ENCODE measurements at regions not wholly inside any gene's neighbourhood (a gene's known extent, or its start where the extent isn't known, plus 50 kb on each side); places are given as distances from the start of the nearest gene placed in this dataset.

DNA sequence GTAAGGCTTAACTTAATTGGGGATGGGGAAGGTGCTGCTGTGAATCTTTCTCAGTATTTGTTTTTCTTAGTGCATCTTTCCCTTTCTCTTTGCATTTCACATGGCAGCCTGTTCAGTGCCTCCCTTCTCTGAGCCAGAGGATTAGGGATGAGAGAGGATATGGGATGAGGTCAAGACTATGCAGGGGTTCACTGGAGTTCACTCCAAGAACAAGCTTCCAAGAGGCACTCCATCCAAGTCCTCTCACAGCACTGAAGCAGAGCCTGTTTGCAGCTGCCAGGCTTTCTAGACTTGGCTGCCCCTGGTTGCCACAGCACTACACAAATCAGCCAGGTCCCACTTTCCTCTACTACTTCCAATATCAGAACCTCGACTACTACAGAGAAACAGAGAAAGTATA, 80.3 kb upstream of the GYPC start:
- H3K27me3 ChIP-seq, result no peaks in the 10 kb centered on the region
- no peaks in the 10 kb centered on the region for H3K9me3 ChIP-seq
- no peak overlapping the region for H3K4me3 ChIP-seq
- H3K36me3 ChIP-seq, result no peaks in the 10 kb centered on the region
- DNase-seq, result peak; percentile 5

DNA sequence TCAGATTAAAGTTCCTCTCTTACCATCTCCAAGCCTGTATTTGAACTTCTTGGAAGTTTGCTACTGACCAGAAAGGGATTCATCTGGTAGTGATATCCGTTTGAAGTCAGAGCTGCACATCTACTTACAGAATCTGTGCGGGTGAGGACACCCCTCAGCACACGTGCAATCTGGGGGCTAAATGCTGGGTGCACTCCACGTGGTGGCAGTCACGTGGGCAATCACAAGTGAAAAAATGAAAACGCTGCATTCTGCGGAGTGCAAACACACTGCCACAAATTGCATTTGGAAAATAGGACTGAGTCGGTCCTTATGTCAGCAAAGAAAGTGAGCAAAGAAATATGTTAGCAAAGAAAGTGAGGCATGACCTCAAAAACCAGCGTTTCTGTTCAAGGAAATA, 76.1 kb upstream of the GYPC start:
- no peak overlapping the region for H3K4me3 ChIP-seq
- no peaks in the 10 kb centered on the region for H3K36me3 ChIP-seq
- no peaks in the 10 kb centered on the region for H3K27me3 ChIP-seq
- H3K9me3 ChIP-seq, result no peaks in the 10 kb centered on the region
- no peak for DNase-seq

DNA sequence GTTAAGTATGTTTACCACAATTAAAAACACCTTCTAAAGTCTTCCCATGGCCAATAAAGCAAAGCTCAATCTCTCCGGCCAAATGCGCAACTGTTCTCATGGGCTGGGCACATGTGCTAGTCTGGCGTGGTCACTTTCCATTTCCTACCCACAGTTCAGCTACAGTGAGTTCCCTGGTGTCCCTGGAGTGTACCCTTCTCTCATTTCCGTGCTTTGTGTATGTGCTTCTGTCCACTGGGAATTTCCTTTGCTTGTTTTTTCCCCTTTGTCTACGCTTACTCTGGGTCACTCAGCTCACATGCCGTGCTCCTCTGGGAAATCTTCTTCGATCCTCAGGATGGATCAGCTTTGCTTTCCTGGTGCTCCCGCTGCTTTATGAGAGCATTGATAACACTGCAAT, 69.6 kb upstream of the GYPC start:
- no peaks in the 10 kb centered on the region for H3K36me3 ChIP-seq
- H3K27me3 ChIP-seq, result no peaks in the 10 kb centered on the region; the same call in 1 of the 2 replicates
- H3K9me3 ChIP-seq, result no peaks in the 10 kb centered on the region
- H3K4me3 ChIP-seq, result no peak overlapping the region
- no peak for DNase-seq

DNA sequence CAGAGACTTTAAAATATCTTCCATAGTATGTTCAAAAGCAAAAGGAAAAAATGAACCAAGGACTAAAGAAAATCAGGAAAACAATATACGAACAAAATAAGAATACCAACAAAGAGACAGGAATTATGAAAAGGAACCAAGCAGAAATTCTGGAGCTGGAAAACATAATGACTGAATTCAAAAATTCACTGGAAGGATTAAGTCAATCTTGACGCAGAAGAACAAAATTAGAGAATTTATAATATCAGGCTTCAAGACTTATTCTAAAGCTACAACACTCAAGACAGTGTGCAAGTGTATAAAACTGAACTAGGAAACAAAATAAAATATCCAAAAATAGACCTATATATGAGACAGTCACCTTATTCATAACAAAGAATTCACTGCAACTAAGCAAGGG, 56.9 kb upstream of the GYPC start:
- Histone ChIP-seq H3K27me3 (no peaks in the 10 kb centered on the region), H3K4me3 (no peak overlapping the region), H3K9me3 (peaks cover 4% of the 10 kb centered on the region; the same call in 1 of the 2 replicates), H3K36me3 (no peaks in the 10 kb centered on the region)
- DNase-seq, result no peak

DNA sequence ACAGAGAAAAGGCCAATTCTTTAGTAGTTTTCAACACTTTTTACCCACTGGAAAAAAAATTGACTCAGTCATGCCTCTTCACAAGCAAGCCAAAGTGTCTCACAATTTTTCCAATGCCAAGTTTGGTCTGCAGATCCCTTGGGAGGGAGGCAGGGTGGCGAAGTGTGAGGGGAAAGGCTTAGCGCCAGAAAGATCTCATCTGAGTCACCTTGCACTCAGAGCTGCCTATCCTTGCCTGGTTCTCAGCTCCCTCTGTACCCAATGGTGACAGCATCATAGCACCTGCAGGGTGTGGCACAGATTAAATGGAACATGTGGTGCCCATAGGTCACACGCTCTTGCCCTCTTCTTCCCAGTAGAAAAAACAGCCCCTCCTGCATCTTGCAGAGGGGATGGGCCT, 55.2 kb upstream of the GYPC start:
- Histone ChIP-seq H3K4me3 (no peak overlapping the region), H3K27me3 (no peaks in the 10 kb centered on the region), H3K36me3 (no peaks in the 10 kb centered on the region), H3K9me3 (peaks cover 13% of the 10 kb centered on the region; the same call in 1 of the 2 replicates)
- DNase-seq, result peak; percentile 3

DNA sequence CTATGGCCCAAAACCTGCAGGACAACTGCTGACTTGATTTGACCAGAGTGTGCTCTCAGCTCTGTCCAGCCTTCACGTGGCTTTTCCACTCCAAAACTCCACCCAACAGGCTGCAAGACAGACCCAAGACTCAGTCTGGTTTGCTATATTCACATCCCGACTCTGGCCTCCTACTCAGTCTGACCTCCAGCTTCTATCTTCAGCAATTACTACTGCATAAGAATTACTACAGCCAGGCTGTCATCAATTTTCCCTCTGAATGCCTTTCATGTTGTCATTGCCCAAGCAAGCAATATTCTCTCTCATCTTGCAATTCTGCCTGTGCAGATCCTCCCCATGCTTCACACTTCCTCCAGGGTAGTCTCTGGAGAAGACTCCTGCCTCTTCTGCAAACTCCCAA, 53.6 kb upstream of the GYPC start:
- peaks cover 15% of the 10 kb centered on the region; the same call in 1 of the 2 replicates for H3K9me3 ChIP-seq
- no peak for DNase-seq
- no peak overlapping the region for H3K4me3 ChIP-seq
- no peaks in the 10 kb centered on the region for H3K27me3 ChIP-seq
- no peaks in the 10 kb centered on the region for H3K36me3 ChIP-seq

All from MG63 (cell line).